Neural cell (in vitro differentiated cells): ENCODE measurements at regions not wholly inside any gene's neighbourhood (a gene's known extent, or its start where the extent isn't known, plus 50 kb on each side); places are given as distances from the start of the nearest gene placed in this dataset.

Source experiments
- MXI1 ChIP-seq: fragments of 450-650 bp; conservative IDR thresholded peaks from 2 replicates; pipeline ENCODE4 v1.6.1; 2014; ENCODE audit warnings: antibody characterized with exemption, mild to moderate bottlenecking; ENCODE audit not compliant: poor library complexity, severe bottlenecking
- POLR2AphosphoS5 ChIP-seq: IDR thresholded peaks from 2 replicates; pipeline ENCODE4 v1.6.1; 2012
- SMC3 ChIP-seq: fragments of 450-650 bp; conservative IDR thresholded peaks from 2 replicates; pipeline ENCODE4 v1.6.1; 2014; ENCODE audit warnings: antibody characterized with exemption, mild to moderate bottlenecking, moderate library complexity; ENCODE audit not compliant: poor library complexity
- TF ChIP-seq, protein P1 (sequence below): fragments of 450-650 bp; IDR thresholded peaks from 2 replicates; pipeline ENCODE4 v1.5.1; 2014; ENCODE audit warnings: antibody characterized with exemption, mild to moderate bottlenecking, moderate library complexity; ENCODE audit not compliant: poor library complexity, severe bottlenecking

DNA sequence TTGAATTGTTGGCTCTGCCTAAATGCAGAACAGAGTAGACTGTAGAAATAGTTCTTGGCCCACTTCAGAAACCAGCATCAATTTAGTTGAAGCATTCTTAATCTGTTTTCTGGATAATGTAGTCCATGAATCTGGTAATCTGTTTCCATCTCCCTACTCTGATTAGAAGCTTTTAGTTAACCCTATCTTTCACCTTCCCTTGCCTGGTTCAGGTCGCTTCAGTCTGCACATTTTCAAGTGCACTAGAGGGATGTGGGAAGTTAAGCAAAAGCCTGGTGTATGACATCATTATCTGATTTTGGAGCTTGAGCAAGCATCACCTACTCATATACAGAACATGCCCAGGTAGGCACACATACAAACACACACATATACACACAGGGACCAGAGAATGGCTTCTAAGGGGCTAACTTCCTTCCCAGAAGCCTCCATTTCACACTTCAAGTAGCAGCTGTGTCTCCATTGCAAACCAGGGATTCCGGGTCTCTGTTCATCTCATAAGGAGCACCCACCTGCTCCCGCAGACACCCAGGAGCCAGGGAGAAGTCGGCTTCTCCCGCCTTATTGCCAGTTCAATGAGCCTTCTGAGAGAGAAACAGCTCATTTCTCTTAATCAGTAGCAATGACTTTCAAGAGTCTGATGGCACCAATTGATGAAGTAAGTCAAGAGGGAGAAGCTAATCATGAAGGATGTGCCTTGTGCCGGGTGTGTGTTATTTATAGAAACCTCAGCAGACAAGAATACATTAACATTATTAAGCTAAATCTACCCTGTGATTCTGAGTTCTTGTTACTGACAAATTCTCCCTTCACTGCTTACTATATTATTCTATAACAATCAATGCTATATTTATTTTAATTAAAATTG, 347.9 kb upstream of the STAC start:
- TF ChIP-seq MXI1: no peak
- TF ChIP-seq, protein P1, sequence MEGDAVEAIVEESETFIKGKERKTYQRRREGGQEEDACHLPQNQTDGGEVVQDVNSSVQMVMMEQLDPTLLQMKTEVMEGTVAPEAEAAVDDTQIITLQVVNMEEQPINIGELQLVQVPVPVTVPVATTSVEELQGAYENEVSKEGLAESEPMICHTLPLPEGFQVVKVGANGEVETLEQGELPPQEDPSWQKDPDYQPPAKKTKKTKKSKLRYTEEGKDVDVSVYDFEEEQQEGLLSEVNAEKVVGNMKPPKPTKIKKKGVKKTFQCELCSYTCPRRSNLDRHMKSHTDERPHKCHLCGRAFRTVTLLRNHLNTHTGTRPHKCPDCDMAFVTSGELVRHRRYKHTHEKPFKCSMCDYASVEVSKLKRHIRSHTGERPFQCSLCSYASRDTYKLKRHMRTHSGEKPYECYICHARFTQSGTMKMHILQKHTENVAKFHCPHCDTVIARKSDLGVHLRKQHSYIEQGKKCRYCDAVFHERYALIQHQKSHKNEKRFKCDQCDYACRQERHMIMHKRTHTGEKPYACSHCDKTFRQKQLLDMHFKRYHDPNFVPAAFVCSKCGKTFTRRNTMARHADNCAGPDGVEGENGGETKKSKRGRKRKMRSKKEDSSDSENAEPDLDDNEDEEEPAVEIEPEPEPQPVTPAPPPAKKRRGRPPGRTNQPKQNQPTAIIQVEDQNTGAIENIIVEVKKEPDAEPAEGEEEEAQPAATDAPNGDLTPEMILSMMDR: no peak
- TF ChIP-seq POLR2AphosphoS5: no peak
- no peak for TF ChIP-seq SMC3
